ENCODE measurements at regions not wholly inside any gene's neighbourhood (a gene's known extent, or its start where the extent isn't known, plus 50 kb on each side); places are given as distances from the start of the nearest gene placed in this dataset.

DNA sequence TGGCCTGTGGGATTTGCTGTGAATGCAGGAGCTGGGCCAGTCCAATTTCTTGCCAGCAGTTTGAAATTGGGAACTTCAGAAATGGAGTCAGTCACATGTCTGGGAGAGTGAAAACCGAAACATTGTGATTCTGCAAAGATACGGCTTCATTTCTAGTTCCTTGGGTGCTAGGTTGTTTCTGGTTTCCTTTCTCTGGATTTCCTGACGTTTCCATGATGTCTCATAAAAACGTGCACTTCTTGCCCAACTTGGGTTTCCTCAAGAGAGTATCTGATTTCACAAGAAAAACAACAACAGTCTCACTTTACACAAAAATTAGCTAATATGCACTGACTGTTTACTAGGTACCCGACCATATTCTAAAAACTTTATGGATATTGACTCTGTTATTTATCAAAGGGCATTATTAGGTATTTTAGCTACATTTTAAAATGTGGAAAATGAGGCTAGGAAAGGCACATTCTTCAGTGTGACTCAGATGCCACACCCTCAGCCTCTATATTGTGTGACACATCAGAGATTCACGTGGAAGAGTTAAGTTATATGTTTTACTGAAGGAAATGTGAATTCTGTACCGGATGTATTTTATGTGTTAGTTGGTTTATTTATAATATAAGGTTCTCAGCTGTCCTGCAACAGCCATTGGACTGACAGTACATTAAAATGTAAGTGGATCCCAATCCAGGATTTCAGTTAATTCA is 225.0 kb upstream of the PUDP start:
- Histone ChIP-seq H3K9me3 (replicated peaks) (no peaks in the 10 kb centered on the region), H3K27ac (replicated peaks) (no peak overlapping the region), H3K4me3 (no peak overlapping the region), H3K36me3 (no peaks in the 10 kb centered on the region), H3K27me3 (ENCODE audit: low read depth) (no peaks in the 10 kb centered on the region), H3K4me1 (no peaks in the 10 kb centered on the region)
- intact Hi-C loops (cut with micrococcal nuclease), result no loop called here
- DNase-seq, result no peak
- TF ChIP-seq, protein P1, sequence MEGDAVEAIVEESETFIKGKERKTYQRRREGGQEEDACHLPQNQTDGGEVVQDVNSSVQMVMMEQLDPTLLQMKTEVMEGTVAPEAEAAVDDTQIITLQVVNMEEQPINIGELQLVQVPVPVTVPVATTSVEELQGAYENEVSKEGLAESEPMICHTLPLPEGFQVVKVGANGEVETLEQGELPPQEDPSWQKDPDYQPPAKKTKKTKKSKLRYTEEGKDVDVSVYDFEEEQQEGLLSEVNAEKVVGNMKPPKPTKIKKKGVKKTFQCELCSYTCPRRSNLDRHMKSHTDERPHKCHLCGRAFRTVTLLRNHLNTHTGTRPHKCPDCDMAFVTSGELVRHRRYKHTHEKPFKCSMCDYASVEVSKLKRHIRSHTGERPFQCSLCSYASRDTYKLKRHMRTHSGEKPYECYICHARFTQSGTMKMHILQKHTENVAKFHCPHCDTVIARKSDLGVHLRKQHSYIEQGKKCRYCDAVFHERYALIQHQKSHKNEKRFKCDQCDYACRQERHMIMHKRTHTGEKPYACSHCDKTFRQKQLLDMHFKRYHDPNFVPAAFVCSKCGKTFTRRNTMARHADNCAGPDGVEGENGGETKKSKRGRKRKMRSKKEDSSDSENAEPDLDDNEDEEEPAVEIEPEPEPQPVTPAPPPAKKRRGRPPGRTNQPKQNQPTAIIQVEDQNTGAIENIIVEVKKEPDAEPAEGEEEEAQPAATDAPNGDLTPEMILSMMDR (IDR thresholded peaks at IDR 0.05; ENCODE audit: borderline replicate concordance), result no peak

DNA sequence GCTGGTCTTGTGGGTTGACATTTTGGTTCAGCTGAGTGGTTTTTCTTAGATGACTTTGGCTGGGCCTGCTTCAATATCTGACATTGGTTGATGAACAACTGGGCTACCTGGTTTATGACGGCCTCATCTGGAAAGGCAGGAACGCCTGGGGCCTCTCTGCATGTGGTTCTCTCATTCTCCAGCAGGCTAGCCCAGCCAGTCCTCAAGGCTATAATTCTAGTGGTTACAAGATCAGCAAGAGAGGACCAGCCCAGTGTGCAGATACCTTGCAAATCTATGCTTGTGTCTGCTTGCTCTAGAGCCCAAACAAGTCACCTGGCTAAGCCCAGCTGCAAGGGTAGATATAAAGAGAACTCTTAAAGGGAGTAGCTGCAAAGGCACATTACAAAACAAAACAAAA is 214.2 kb upstream of the PUDP start:
- TF ChIP-seq, protein P1 (IDR thresholded peaks at IDR 0.05; ENCODE audit: borderline replicate concordance), result no peak
- no peaks in the 10 kb centered on the region for H3K4me1 ChIP-seq
- H3K27ac ChIP-seq (replicated peaks), result no peak overlapping the region
- no peak overlapping the region for H3K4me3 ChIP-seq
- H3K9me3 ChIP-seq (replicated peaks), result no peaks in the 10 kb centered on the region
- no peak for DNase-seq
- H3K36me3 ChIP-seq, result no peaks in the 10 kb centered on the region
- intact Hi-C loops (cut with micrococcal nuclease), result no loop called here
- H3K27me3 ChIP-seq (ENCODE audit: low read depth), result no peaks in the 10 kb centered on the region

DNA sequence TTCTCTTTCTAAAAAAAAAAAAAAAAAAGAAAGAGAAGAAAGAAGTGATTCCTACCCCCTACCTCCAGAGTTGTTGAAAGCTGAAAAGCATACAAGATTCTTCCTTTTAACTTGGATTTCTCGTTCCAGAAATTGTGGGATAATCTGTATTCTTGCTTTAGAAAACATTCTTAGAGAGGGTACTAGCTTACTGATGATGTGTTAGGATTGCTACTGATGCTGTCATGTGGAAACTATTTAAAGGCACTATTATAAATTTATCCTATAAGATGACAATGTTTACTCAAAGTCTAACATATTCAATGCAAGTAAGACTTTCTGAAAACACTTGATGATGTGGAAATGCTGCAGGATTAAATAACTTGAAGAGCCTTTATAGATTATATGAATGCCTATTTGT is 204.0 kb upstream of the PUDP start:
- TF ChIP-seq, protein P1 (IDR thresholded peaks at IDR 0.05; ENCODE audit: borderline replicate concordance), result no peak
- no peak for DNase-seq
- Histone ChIP-seq H3K27me3 (ENCODE audit: low read depth) (no peaks in the 10 kb centered on the region), H3K36me3 (no peaks in the 10 kb centered on the region), H3K9me3 (replicated peaks) (no peaks in the 10 kb centered on the region), H3K27ac (replicated peaks) (no peak overlapping the region), H3K4me1 (no peaks in the 10 kb centered on the region), H3K4me3 (no peak overlapping the region)
- intact Hi-C loops (cut with micrococcal nuclease), result no loop called here

DNA sequence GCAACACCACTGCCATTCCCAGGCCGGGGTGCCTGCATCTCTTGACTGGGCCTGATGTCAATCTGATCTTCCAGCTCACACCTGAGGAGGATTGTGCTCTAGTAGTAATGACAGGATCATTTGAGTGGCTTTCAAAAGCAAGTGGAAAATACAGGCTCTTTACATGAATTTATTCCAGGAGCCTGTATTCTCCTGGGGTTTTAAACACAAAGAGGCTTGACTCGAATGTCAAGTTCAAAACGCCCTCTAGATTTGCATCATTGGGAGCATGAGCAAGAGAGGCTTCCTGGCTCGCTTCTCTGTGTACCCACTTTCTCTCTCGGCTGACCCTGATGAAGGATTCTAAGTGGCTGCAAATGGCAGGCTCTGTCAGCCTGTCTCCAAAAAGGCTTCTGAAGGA is 199.5 kb upstream of the PUDP start:
- Histone ChIP-seq H3K9me3 (replicated peaks) (no peaks in the 10 kb centered on the region), H3K36me3 (no peaks in the 10 kb centered on the region), H3K27me3 (ENCODE audit: low read depth) (no peaks in the 10 kb centered on the region), H3K4me3 (no peak overlapping the region), H3K4me1 (no peaks in the 10 kb centered on the region), H3K27ac (replicated peaks) (no peak overlapping the region)
- DNase-seq, result no peak
- TF ChIP-seq, protein P1 (IDR thresholded peaks at IDR 0.05; ENCODE audit: borderline replicate concordance), result no peak
- intact Hi-C loops (cut with micrococcal nuclease), result no loop called here

DNA sequence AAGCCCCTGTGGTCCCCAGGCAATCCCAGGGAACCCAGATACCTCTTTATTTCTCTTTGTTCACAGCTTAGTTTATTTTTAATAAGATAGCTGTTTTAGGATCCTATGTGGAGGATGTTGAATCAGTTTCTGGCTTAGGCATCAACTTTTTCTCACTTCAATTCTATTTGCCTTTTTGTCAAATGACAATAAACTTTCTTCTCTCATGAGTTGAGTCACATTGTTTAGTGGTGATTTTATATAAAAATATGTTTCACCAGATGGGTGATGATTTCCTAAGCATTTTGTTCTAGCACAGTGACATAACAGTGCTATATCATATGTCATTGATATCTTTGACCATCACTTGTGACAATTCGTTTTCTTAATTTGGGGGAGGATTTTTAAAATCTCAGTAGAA is 198.1 kb upstream of the PUDP start:
- Histone ChIP-seq H3K9me3 (replicated peaks) (no peaks in the 10 kb centered on the region), H3K4me1 (no peaks in the 10 kb centered on the region), H3K4me3 (no peak overlapping the region), H3K27me3 (ENCODE audit: low read depth) (no peaks in the 10 kb centered on the region), H3K36me3 (no peaks in the 10 kb centered on the region), H3K27ac (replicated peaks) (no peak overlapping the region)
- no peak for DNase-seq
- TF ChIP-seq, protein P1 (IDR thresholded peaks at IDR 0.05; ENCODE audit: borderline replicate concordance), result no peak
- intact Hi-C loops (cut with micrococcal nuclease), result no loop called here
